HepG2 (cell line): ENCODE measurements at regions not wholly inside any gene's neighbourhood (a gene's known extent, or its start where the extent isn't known, plus 50 kb on each side); places are given as distances from the start of the nearest gene placed in this dataset.

Source experiments
- ATAC-seq: fragments of 200-7000 bp; cut with Tn5 transposase; 3 replicates; pipeline ENCODE4 v1.9.1; 2020; ENCODE audit warnings: mild to moderate bottlenecking, moderate library complexity
- BruUV-seq: library from RNA; stranded (reverse); fragments of 400-500 nt; replicated peaks from 2 replicates; lab custom pipeline; 2021; lab: Mats Ljungman, UMichigan
- CTCF ChIA-PET: fragments of 300-600 bp; formaldehyde crosslinking; extraction: SDS; loops from one replicate; lab custom pipeline; 2021; ENCODE audit warnings: low total read pairs, inconsistent platforms, low intra/inter-chr PET ratio; lab: Yijun Ruan, JAX
- POLR2A ChIA-PET: fragments of 350-600 bp; sonication (Branson Sonifier 250); formaldehyde crosslinking; loops from one replicate; lab custom pipeline; 2020; ENCODE audit warnings: antibody characterized with exemption, inconsistent platforms; lab: Yijun Ruan, JAX
- DNase-seq: peaks from one replicate; pipeline ENCODE4 v3.0.0-alpha.2; 2015; ENCODE audit warnings: low spot score
- FAIRE-seq: peaks from 3 replicates; lab custom pipeline; 2011; peaks lifted over from hg19 to GRCh38; lab: Jason Lieb, UNC
- H2AFZ ChIP-seq: one replicate; pipeline ENCODE4 v1.6.1; 2011; ENCODE audit warnings: low read length, inconsistent platforms
- H3K27ac ChIP-seq: fragments of 300-600 bp; 3 replicates; pipeline ENCODE4 v1.8.0; 2011; ENCODE audit warnings: mixed run types, mild to moderate bottlenecking, mixed read lengths, low read length, inconsistent platforms; ENCODE audit not compliant: insufficient read depth; ENCODE audit errors: extremely low read length
- H3K27me3 ChIP-seq, 2 experiments: fragments of 200-600 bp in 1 of 2; 2 replicates in 1 of 2; 3 replicates in 1 of 2; pipeline versions ENCODE4 v1.6.0 to v1.8.0; 2011; ENCODE audit warnings: low read length in 2 of 2, mild to moderate bottlenecking in 2 of 2, moderate library complexity in 2 of 2, inconsistent platforms in 1 of 2; ENCODE audit not compliant: insufficient read depth in 2 of 2, control insufficient read depth in 1 of 2
- H3K36me3 ChIP-seq, 2 experiments: fragments of 200-600 bp in 1 of 2; replicated peaks in 1 of 2; 2 replicates in 1 of 2; 3 replicates in 1 of 2; pipeline versions ENCODE4 v1.5.1 to v1.8.0; 2011; ENCODE audit warnings: low read length in 2 of 2, inconsistent platforms in 1 of 2; ENCODE audit not compliant: insufficient read depth in 2 of 2, control insufficient read depth in 1 of 2
- H3K4me1 ChIP-seq: 2 replicates; pipeline ENCODE4 v1.5.1; 2012; ENCODE audit warnings: low read length, inconsistent platforms; ENCODE audit not compliant: insufficient read depth
- H3K4me2 ChIP-seq: 2 replicates; pipeline ENCODE4 v1.6.0; 2011; ENCODE audit warnings: low read depth, low read length, inconsistent platforms
- H3K4me3 ChIP-seq, 3 experiments: fragments of 200-600 bp in 1 of 3; sonication (generic), shearing (Covaris generic) in 1 of 3; replicated peaks in 1 of 3; 2 replicates each; pipeline ENCODE4 v1.5.1; 2011 to 2016; ENCODE audit warnings: low read length in 3 of 3, inconsistent platforms in 2 of 3, low read depth in 2 of 3, mild to moderate bottlenecking in 2 of 3, control low read depth in 1 of 3, mixed read lengths in 1 of 3; ENCODE audit not compliant: insufficient read depth in 1 of 3
- H3K79me2 ChIP-seq: one replicate; pipeline ENCODE4 v1.6.1; 2011; ENCODE audit warnings: low read length, inconsistent platforms; ENCODE audit not compliant: insufficient read depth
- H3K9ac ChIP-seq: 2 replicates; pipeline ENCODE4 v1.6.0; 2011; ENCODE audit warnings: mild to moderate bottlenecking, low read depth, low read length, inconsistent platforms; ENCODE audit not compliant: insufficient read depth
- H3K9me3 ChIP-seq: 2 replicates; pipeline ENCODE4 v1.5.1; 2012; ENCODE audit warnings: mild to moderate bottlenecking, low read length
- H4K20me1 ChIP-seq: 2 replicates; pipeline ENCODE4 v1.6.0; 2011; ENCODE audit warnings: inconsistent platforms, mild to moderate bottlenecking, low read length, moderate library complexity; ENCODE audit not compliant: insufficient read depth
- ASH2L ChIP-seq: fragments of 300-600, 200-600 bp; sonication (generic); IDR thresholded peaks from 2 replicates; pipeline ENCODE4 v1.7.0; 2017; ENCODE audit warnings: low read depth, mild to moderate bottlenecking, moderate library complexity, mixed read lengths, low read length; ENCODE audit not compliant: insufficient read length
- CEBPG ChIP-seq: IDR thresholded peaks from 2 replicates; pipeline ENCODE4 v1.6.1; 2016
- GABPA ChIP-seq, 2 experiments: IDR thresholded peaks; 2 replicates each; pipeline ENCODE4 v1.6.1; 2011 to 2016; ENCODE audit warnings: low read depth in 2 of 2, low read length in 1 of 2, missing biosample characterization in 1 of 2, missing genetic modification characterization in 1 of 2
- HDAC1 ChIP-seq: sonication (generic); formaldehyde crosslinking; IDR thresholded peaks from 2 replicates; pipeline ENCODE4 v1.5.1; 2020; ENCODE audit warnings: mild to moderate bottlenecking, missing genetic modification reagents
- HNRNPLL ChIP-seq: fragments of 200-400 bp; formaldehyde crosslinking; IDR thresholded peaks from 2 replicates; pipeline ENCODE4 v1.6.1; 2017; ENCODE audit warnings: mild to moderate bottlenecking, low read depth, low read length; ENCODE audit not compliant: poor library complexity, severe bottlenecking
- MTA1 ChIP-seq: sonication (generic); formaldehyde crosslinking; IDR thresholded peaks from 2 replicates; pipeline ENCODE4 v1.4.0; 2020; ENCODE audit warnings: missing genetic modification reagents, mild to moderate bottlenecking, borderline replicate concordance
- POGK ChIP-seq: sonication (generic); formaldehyde crosslinking; conservative IDR thresholded peaks from 2 replicates; pipeline ENCODE4 v1.8.0; 2022; ENCODE audit warnings: mild to moderate bottlenecking, moderate library complexity, missing genetic modification reagents
- PRPF4 ChIP-seq: fragments of 200-400 bp; formaldehyde crosslinking; IDR thresholded peaks from 2 replicates; pipeline ENCODE4 v1.6.1; 2016; ENCODE audit warnings: low read length, low read depth; ENCODE audit not compliant: poor library complexity, severe bottlenecking
- ZBTB25 ChIP-seq: IDR thresholded peaks from 2 replicates; pipeline ENCODE4 v1.6.1; 2018; ENCODE audit warnings: missing genetic modification reagents
- ZC3H13 ChIP-seq: sonication (generic); formaldehyde crosslinking; IDR thresholded peaks from 2 replicates; pipeline ENCODE4 v1.8.1; 2023; ENCODE audit warnings: mild to moderate bottlenecking, missing genetic modification reagents, moderate library complexity
- ZNF230 ChIP-seq: sonication (generic); formaldehyde crosslinking; IDR thresholded peaks from 2 replicates; pipeline ENCODE4 v1.4.0; 2020; ENCODE audit warnings: mild to moderate bottlenecking, missing genetic modification reagents
- ZNF276 ChIP-seq: sonication (generic); formaldehyde crosslinking; IDR thresholded peaks from 2 replicates; pipeline ENCODE4 v1.4.0; 2020; ENCODE audit warnings: mild to moderate bottlenecking, low read depth, missing genetic modification reagents
- ZNF562 ChIP-seq: sonication (generic); formaldehyde crosslinking; IDR thresholded peaks from 2 replicates; pipeline ENCODE4 v1.8.0; 2022; ENCODE audit warnings: missing genetic modification reagents, borderline replicate concordance
- ZNF674 ChIP-seq: sonication (generic); formaldehyde crosslinking; IDR thresholded peaks from 2 replicates; pipeline ENCODE4 v1.5.0; 2020; ENCODE audit warnings: low read depth, mild to moderate bottlenecking, missing genetic modification reagents
- ZNF775 ChIP-seq: sonication (generic); formaldehyde crosslinking; IDR thresholded peaks from 2 replicates; pipeline ENCODE4 v1.4.0; 2020; ENCODE audit warnings: missing genetic modification reagents, mild to moderate bottlenecking, moderate library complexity, borderline replicate concordance
- ZNF878 ChIP-seq: sonication (generic); formaldehyde crosslinking; IDR thresholded peaks from 2 replicates; pipeline ENCODE4 v1.8.1; 2023; ENCODE audit warnings: mild to moderate bottlenecking, missing genetic modification reagents, moderate library complexity
- ZNF879 ChIP-seq: sonication (generic); formaldehyde crosslinking; IDR thresholded peaks from 2 replicates; pipeline ENCODE4 v1.8.1; 2023; ENCODE audit warnings: missing genetic modification reagents
- ZSCAN5A ChIP-seq: sonication (generic); formaldehyde crosslinking; IDR thresholded peaks from 2 replicates; pipeline ENCODE4 v1.8.0; 2022; ENCODE audit warnings: mild to moderate bottlenecking, missing genetic modification reagents, borderline replicate concordance
- WGBS: methylation state at CpG from one replicate; pipeline ENCODE4 v1.1.6; 2017; ENCODE audit warnings: low lambda C conversion rate; 5-methylcytosine and 5-hydroxymethylcytosine counted together
- in situ Hi-C: cut with HindIII; loops from 2 replicates; pipeline ENCODE4 v1.10.0; 2017; ENCODE audit warnings: low pct_unique_long_range_greater_than_20kb; ENCODE audit not compliant: extremely low pct_ligation_motif_present
- intact Hi-C: fragments of 100-400 bp; cut with micrococcal nuclease; formaldehyde crosslinking; loops from one replicate; pipeline ENCODE4 v1.10.0; 2022; ENCODE audit not compliant: unreplicated experiment

- TF ChIP-seq ZNF276 (CRISPR knock-in tag) = no peak
- no peak for TF ChIP-seq ZNF562 (CRISPR knock-in tag)
- no peak for TF ChIP-seq ZNF879 (CRISPR knock-in tag)
- no peak for TF ChIP-seq CEBPG
- TF ChIP-seq POGK (CRISPR knock-in tag) = no peak
These were observed 153.8 kb upstream of the PKN2 start (continued) for GRCh38 chr1:88530246-88530645.

GRCh38 chr1:88537787-88538186 is 146.3 kb upstream of the PKN2 start:
- H3K27ac ChIP-seq = no peak overlapping the region
- H3K4me2 ChIP-seq = no peak overlapping the region
- in situ Hi-C loops (no loop called here), intact Hi-C loops (no loop called here)
- no peak overlapping the region for H3K9ac ChIP-seq
- H3K4me3 ChIP-seq = no peak overlapping the region
- H4K20me1 ChIP-seq = no peaks in the 10 kb centered on the region
- ChIA-PET POLR2A (no interaction called here), CTCF (no interaction called here)
- H3K9me3 ChIP-seq = no peaks in the 10 kb centered on the region
- WGBS = 29% methylated on average over 3 of the region's 3 CpGs
- no peaks in the 10 kb centered on the region for H3K36me3 ChIP-seq
- H2AFZ ChIP-seq = no peak overlapping the region
- H3K27me3 ChIP-seq = no peaks in the 10 kb centered on the region
- peaks cover 8% of the 10 kb centered on the region; the same call in 1 of the 2 replicates for H3K4me1 ChIP-seq
- no peak for DNase-seq
- no peak for FAIRE-seq
- H3K79me2 ChIP-seq = no peaks in the 10 kb centered on the region
- ATAC-seq = no peak
- BruUV-seq = no TSS peak
- no peak for TF ChIP-seq MTA1
- no peak for TF ChIP-seq ZSCAN5A (CRISPR knock-in tag)
- TF ChIP-seq ZNF674 = no peak
- TF ChIP-seq ZBTB25 (CRISPR knock-in tag) = no peak
- TF ChIP-seq HDAC1 (CRISPR knock-in tag) = no peak
- TF ChIP-seq HNRNPLL = no peak
- TF ChIP-seq ZC3H13 (CRISPR knock-in tag) = no peak
- no peak for TF ChIP-seq ASH2L
- no peak for TF ChIP-seq GABPA (IDR thresholded peaks at IDR 0.05; ENCODE audit: low read depth, low read length)
- TF ChIP-seq GABPA (CRISPR knock-in tag; IDR thresholded peaks at IDR 0.05; ENCODE audit: low read depth) = no peak
- TF ChIP-seq PRPF4 = no peak
- TF ChIP-seq ZNF775 (CRISPR knock-in tag) = no peak
- no peak for TF ChIP-seq ZNF878 (CRISPR knock-in tag)
- TF ChIP-seq ZNF230 (CRISPR knock-in tag) = no peak
